BE2C (cell line): ENCODE measurements at regions not wholly inside any gene's neighbourhood (a gene's known extent, or its start where the extent isn't known, plus 50 kb on each side); places are given as distances from the start of the nearest gene placed in this dataset.

Source experiments
- DNase-seq: peaks from one replicate; pipeline ENCODE4 v3.0.0-alpha.2; 2020
- H3K27me3 ChIP-seq: fragments of 250-450 bp; sonication (Bioruptor Pico); 2 replicates; pipeline ENCODE4 v1.5.1; 2020; ENCODE audit warnings: mild to moderate bottlenecking
- H3K36me3 ChIP-seq: fragments of 250-450 bp; sonication (Bioruptor Pico); 2 replicates; pipeline ENCODE4 v1.5.1; 2020; ENCODE audit warnings: mild to moderate bottlenecking
- H3K4me1 ChIP-seq: fragments of 250-450 bp; sonication (Bioruptor Pico); 2 replicates; pipeline ENCODE4 v1.5.1; 2020
- H3K4me3 ChIP-seq: 2 replicates; pipeline ENCODE4 v1.5.1; 2011; ENCODE audit warnings: low read depth, low read length
- H3K9me3 ChIP-seq: fragments of 250-450 bp; sonication (Bioruptor Pico); 2 replicates; pipeline ENCODE4 v1.5.1; 2020
- TF ChIP-seq, protein P1 (sequence below): IDR thresholded peaks from 2 replicates; pipeline ENCODE4 v1.5.1; 2012; ENCODE audit warnings: mild to moderate bottlenecking, low read depth, low read length

DNA sequence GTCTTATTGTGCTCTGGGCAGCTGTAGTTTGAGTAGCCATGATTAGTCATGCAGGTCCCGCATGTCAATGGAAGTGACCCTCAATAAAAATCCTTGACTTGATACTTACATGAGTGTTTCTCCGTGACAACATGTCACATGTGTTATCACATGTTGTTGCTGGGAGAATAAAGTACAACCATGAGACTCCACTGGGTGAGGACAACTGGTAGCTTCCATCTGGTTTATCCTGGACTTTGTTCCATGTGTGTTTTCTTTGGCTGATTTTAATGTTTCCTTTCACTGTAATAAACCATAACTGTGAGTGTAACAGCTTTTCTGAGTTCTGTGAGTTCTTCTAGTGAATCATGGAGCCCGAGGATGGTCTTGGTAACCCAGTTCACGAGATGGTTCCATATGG, 63.1 kb upstream of the NDN start:
- TF ChIP-seq, protein P1, sequence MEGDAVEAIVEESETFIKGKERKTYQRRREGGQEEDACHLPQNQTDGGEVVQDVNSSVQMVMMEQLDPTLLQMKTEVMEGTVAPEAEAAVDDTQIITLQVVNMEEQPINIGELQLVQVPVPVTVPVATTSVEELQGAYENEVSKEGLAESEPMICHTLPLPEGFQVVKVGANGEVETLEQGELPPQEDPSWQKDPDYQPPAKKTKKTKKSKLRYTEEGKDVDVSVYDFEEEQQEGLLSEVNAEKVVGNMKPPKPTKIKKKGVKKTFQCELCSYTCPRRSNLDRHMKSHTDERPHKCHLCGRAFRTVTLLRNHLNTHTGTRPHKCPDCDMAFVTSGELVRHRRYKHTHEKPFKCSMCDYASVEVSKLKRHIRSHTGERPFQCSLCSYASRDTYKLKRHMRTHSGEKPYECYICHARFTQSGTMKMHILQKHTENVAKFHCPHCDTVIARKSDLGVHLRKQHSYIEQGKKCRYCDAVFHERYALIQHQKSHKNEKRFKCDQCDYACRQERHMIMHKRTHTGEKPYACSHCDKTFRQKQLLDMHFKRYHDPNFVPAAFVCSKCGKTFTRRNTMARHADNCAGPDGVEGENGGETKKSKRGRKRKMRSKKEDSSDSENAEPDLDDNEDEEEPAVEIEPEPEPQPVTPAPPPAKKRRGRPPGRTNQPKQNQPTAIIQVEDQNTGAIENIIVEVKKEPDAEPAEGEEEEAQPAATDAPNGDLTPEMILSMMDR: no peak
- H3K4me3 ChIP-seq: no peak overlapping the region
- no peak for DNase-seq
- no peaks in the 10 kb centered on the region; the same call in 1 of the 2 replicates for H3K9me3 ChIP-seq
- H3K36me3 ChIP-seq: no peaks in the 10 kb centered on the region
- H3K27me3 ChIP-seq: no peaks in the 10 kb centered on the region
- no peaks in the 10 kb centered on the region for H3K4me1 ChIP-seq

DNA sequence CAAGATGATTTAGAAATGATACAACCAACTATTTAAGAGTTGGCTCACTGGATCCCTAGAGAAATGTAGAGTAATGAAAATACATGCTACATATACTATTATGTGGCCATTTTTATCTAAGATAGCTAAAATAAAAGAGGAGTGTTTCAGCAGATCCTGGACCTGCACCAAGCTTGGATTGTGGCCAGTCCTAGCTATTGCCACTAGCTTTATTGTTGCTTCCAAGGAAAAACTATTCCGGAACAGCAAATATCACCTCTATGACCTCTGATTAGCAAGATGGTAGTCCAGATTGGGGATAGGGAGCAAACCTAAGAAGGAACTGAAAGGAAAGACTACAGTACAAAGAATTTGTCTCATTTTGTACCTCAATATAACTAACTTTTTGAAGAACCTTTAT, 63.7 kb upstream of the NDN start:
- Histone ChIP-seq H3K36me3 (no peaks in the 10 kb centered on the region), H3K9me3 (no peaks in the 10 kb centered on the region; the same call in 1 of the 2 replicates), H3K4me1 (no peaks in the 10 kb centered on the region), H3K4me3 (no peak overlapping the region), H3K27me3 (no peaks in the 10 kb centered on the region)
- TF ChIP-seq, protein P1: no peak
- DNase-seq: no peak

DNA sequence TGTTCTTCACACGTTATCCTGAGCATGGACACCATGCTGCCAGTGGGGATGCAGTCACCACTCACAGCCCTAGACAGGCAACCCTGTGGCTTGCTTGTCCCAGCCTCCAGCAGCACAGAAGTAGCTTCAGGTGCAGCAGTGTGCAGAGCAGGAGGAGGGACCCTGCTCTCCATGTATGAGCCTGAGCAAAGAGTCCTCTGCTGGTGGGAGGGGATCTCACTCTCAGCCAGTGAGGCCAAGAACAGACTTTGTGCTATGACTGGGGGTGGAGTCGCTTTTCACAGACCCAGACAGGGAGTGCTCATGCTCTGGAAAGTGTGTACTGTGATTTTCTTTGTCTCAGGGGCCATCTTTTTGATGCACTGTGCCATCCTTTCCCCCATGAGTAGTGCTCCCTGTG, 66.1 kb upstream of the NDN start:
- H3K4me1 ChIP-seq: no peaks in the 10 kb centered on the region
- no peak for DNase-seq
- H3K27me3 ChIP-seq: no peaks in the 10 kb centered on the region
- H3K9me3 ChIP-seq: no peaks in the 10 kb centered on the region; the same call in 1 of the 2 replicates
- no peaks in the 10 kb centered on the region for H3K36me3 ChIP-seq
- H3K4me3 ChIP-seq: no peak overlapping the region
- TF ChIP-seq, protein P1: no peak

DNA sequence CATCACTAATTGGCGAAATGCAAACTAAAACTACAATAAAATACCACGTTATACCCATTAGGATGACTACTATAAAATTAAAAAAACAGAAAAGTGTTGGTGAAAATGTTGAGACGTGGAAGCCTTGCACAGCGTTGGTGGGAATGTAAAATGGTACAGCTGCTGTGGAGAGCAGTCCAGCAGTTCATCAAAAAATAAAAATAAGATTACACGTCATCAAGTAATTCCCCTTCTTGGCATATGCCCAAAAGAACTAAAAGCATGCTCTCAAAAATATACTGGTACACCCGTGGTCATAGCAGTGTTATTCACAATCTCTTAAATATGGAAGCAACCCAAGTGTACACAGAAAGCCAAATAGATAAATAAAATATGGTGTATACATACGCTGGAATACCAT, 71.8 kb upstream of the NDN start:
- Histone ChIP-seq H3K27me3 (no peaks in the 10 kb centered on the region), H3K36me3 (no peaks in the 10 kb centered on the region), H3K9me3 (no peaks in the 10 kb centered on the region; the same call in 1 of the 2 replicates), H3K4me3 (no peak overlapping the region), H3K4me1 (no peaks in the 10 kb centered on the region)
- TF ChIP-seq, protein P1: no peak
- no peak for DNase-seq

DNA sequence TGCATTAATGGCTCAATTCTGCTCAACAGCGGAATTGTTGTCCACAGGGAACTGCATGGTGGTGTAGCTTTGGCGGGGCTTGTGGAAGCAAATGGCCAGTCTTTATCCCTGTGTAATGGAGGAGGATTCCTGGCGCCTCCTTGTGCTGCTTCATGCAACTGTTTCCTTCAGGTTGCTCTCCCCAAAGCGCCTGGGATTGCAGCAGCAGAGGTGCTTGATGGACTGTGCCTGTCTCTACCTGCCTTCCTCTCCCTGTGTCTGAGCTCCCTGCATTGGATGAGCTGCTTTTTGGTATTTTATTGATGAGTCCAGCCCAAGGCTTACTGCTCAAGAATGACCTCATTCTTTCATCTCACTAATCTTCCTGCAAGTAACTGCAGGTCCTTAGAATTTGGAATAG, 72.9 kb upstream of the NDN start:
- Histone ChIP-seq H3K4me3 (no peak overlapping the region), H3K4me1 (no peaks in the 10 kb centered on the region), H3K27me3 (no peaks in the 10 kb centered on the region), H3K36me3 (no peaks in the 10 kb centered on the region), H3K9me3 (no peaks in the 10 kb centered on the region; the same call in 1 of the 2 replicates)
- TF ChIP-seq, protein P1: no peak
- no peak for DNase-seq

DNA sequence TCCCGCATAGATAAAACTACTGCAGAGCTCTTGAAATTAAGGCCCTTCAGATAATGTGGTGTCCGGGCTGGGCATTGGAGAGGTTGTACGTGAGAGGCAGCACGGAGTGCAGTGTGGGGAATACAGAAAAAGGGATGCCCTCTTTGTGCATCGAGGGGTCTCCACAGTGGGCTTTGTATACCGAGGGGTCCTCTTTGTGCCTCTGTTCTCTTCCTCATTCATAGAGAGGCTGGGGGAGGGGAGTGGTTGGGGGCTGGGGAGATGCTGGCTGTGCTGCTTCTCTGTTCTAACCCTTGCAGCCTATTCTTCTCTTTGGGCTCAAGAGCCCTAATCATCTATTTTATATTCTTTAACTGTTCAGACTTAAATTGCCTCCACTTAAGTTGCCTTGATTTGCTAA, 74.3 kb upstream of the NDN start:
- Histone ChIP-seq H3K4me3 (no peak overlapping the region), H3K4me1 (no peaks in the 10 kb centered on the region), H3K9me3 (peaks cover 2% of the 10 kb centered on the region; the same call in 1 of the 2 replicates), H3K36me3 (no peaks in the 10 kb centered on the region), H3K27me3 (no peaks in the 10 kb centered on the region)
- TF ChIP-seq, protein P1: no peak
- DNase-seq: no peak
